ENCODE measurements at regions not wholly inside any gene's neighbourhood (a gene's known extent, or its start where the extent isn't known, plus 50 kb on each side); places are given as distances from the start of the nearest gene placed in this dataset.
A peak's percentile ranks its signal among the peaks of the same experiment; 100 is the strongest.

DNA sequence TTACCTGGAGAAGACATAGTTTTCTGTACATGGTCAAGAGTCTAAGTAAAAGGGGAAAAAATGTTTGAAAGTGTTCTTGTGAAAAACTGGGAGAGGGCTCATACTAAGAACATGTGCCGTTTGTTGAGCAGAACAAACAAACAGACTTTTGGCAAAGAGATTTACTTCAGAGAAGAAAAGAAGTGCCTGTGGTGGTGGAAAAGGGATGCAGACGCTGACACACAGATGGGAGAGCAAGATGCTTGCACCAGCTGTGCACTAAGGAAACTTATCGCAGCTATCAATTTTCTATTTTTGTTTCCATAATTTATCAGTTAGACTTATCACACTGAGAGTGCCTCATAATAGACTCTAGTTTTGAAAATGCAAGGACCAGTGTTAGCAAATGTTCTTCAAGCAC, 259.6 kb upstream of the PDZRN3 start:
- no peak for DNase-seq (ENCODE audit: low read depth)

DNA sequence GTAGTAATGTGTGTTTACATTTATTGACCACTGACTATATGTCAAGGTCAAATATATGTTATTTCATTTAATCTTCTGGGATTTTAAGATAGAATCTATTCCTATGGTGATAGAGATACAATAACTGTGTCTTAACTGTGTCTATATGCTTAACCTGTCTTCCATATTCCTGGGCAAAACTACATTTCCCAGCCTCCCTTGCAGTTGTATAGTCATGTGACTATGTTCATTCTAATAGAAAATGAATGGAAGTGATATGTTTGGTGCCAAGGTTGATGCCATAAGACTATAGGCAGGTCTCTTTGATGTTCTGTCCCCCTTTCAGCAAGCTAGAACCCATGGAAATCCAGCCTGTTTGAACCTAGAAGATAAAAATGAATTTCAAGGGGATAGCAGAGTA, 258.8 kb upstream of the PDZRN3 start:
- DNase-seq (ENCODE audit: low read depth), result no peak

DNA sequence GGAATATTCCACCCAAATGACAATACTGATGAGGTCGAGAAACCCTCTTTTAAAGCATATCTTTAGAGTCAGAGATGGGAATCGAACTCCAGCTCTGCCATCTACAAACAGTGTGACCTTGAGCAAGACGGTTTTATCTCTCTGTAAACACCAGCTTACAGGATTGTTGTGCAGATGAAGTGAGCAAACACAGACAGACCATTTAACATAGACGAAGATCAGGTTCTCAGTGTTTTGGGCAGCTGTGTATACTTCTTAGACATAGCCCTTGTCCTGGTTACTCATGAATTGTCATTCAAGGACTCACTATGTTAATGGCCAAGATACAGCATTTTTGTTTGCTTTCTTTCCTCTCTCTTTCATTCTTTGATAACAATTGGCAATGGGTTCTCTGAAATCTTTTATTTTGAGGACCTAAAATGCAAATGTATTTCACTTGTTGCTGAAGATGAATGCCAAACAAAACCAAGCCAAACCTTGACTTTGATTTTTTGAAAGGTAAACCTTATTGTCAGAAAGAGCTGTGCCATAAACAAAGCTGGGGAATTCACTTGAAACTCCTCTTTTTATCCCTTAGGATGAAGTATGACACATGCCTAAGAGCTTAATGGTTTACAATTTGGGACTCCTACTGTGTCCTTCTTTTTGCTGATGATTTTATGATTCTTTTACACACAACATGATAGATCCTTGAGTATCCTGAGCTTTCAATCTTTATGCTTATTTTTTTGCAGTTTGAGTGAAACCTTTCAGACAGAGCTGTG, 250.0 kb upstream of the PDZRN3 start:
- no peak for DNase-seq (ENCODE audit: low read depth)

DNA sequence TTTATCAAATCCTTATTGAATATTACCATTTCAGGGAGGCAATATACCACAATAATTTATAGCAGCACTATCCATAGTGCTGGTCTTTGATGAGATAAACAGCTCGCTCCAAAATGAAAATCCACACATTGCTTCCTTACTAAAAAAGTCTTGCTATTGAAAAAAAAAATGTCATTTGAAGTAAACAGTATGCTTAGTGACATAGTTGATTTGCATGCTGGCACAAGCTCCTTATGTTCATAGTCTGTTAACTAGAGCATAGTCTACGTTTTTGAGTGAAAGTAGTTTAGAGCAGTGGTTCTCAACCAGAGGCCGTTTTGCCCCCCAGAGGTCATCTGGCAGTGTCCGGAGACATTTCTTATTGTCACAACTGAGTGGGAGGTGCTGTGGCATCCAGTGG, 249.4 kb upstream of the PDZRN3 start:
- DNase-seq (ENCODE audit: low read depth), result no peak

DNA sequence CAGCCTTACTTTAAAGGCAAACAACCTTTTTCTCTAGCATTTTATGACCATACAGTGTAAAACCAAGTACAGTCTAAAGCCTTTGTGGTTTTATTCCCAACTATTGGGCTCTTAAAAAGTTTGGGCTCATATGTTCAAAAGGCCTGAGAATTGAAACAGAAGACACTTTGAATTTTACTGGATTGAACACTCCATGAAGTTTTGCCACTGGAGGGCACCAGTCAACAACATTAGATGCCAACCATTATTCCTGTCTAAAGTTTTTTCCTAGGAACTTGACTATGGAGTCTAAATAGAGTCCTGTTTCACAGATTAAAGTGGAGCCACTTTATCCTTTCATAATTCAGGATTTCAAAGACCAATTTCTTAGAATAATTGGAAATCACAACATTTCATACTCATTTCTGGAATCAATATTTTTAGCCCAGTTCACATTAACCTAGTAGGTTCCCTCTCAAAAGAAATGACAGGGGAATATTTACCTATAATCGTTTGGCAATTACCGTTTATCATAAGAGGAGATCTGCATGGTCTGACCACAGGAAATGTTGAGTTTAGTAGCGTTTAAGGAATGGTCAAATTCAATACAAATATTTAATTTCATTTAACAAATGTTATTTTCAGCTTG, 244.1 kb upstream of the PDZRN3 start:
- DNase-seq (ENCODE audit: low read depth), result peak; percentile 65

DNA sequence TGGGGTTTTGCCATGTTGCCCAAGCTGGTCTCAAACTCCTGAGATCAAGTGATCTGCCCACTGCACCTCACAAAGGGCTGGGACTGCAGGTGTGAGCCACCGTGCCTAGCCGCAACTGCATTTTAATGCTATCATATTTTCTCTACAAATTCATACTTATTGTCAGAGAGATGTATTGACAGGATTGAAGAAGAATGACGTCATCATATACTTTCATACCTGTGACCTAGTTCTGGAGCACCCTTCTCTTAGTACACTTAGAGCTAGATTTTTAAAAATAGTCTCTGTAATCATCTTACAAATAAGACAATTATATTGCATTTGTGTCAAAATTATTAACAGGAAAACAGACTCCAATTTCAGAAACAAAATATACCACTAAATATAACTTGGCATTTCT, 242.8 kb upstream of the PDZRN3 start:
- DNase-seq (ENCODE audit: low read depth), result no peak

DNA sequence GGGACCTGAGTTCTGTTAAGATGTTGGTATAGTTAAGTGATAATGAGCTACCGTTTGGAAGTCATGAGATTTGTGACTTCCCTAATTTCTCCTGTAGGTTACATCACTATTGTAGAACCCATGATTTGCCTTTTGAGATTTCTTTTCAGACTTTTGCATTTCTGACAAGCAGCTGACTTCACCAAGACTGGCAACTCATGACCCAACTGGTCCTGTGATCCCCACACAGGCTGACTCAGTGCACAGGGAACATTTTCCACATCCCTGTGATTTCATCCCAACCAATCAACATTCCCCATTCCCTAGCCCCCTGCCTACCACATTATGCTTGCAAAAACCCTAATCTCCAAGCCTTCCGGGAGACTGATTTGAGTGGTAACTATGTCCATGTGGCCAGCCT, 242.1 kb upstream of the PDZRN3 start:
- DNase-seq (ENCODE audit: low read depth), result no peak

DNA sequence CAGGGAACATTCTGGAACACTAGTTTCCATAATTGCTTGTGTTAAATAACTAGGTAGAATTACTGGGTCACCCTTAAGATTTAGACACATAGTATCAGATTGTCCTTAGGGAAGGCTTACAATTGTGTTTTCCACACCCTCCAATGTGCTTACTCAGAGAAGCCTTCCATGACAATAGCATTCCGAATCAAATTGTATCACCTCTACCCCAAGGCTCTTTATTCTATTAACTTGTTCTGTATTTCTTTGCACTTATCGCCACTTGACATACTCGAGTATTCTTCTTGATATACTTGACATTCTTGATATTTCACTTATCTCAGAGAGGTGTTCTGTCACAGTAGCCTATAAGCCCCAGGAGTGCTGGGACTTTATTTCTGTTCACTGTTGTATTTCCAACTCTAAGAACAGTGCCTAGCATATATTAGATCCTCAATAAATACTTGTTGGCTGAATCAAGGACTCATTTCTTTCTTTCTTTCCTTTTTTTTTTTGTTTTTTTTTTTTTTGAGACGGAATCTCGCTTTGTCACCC, 238.9 kb upstream of the PDZRN3 start:
- DNase-seq (ENCODE audit: low read depth), result no peak

DNA sequence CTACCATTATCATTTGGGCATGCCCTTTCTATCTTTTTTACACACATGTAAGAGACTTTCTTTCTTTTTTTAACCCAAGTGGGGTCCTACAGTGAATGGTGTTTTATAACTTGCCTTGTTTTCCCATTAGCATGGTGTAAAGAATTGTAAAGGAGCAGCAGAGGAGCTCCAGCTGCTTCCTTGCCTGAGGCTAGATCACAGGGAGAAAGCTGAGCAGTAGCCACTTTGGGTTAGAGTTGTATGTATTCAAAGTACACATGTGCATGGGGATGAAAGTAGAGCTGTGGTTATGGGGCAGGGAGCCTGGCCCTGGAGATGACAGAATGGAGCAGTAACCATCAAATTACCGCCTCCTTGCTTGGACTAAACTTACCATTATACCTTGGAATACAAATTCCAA, 231.1 kb upstream of the PDZRN3 start:
- no peak for DNase-seq (ENCODE audit: low read depth)

DNA sequence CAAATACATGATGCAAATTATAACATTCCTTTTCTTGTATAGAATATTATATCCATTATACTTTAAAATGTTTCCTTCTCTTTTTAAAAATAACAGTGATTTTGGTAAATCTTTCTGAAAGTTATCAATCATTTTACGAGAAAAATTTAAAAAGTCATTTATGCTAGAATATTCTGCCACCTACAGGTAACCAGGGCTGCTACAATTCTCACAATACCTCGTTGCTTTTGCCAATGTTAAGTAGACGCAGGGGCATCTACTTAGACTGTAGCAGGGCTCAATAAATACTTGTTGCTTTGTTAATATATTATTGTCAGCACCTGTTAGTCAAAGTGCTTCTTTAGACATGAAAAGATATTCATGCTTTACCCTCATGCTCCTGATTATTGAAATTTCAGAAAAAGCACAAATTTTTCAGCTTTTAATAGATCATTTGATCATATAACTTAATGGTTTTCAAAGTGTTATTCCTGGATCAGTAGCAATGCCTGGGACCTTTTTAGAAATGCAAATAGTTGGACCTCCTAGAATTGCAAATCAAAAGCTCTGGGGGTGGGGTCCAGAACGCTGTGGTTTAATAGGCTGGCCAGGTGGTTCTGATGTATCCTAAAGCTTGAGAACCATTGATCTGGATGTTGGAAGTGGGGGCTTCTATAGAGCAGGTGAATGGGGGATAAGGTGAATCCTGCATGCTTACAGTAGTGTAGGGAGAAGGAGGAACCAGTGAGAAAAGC, 223.6 kb upstream of the PDZRN3 start:
- DNase-seq (ENCODE audit: low read depth), result peak; percentile 45

DNA sequence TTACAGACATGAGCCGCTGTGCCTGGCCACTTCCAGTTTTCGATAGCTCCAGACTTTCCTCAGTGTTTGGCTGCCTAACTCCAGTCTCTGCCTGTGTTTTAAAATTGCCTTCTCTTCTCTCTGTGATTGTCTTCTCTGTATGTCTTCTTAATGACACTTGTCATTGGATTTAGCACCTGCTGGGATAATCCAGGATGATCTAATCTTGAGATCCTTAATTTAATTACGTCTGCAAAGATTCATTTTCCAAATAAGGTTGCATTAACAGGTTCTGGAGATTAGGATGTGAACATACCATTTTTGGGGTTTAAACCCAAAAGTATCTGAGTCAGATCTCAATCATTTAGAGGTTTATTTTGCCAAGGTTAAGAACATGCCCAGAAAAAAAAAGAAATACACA, 222.2 kb upstream of the PDZRN3 start:
- no peak for DNase-seq (ENCODE audit: low read depth)

DNA sequence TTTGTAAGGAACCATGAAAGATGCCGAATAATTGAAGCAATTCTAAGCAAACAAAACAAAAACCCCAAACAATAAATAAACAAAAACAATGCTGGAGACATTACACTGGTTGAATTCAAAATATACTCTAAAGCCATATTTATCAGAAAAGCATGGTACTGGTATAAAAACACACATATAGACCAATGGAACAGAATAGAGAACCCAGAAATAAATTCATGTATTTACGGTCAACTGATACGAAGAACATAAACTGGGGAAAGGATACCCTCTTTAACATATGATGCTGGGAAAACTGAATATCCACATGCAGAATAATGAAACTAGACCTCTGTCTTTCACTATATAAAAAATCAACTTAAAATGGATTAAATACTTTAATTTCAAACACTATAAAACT, 214.3 kb upstream of the PDZRN3 start:
- no peak for DNase-seq (ENCODE audit: low read depth)

DNA sequence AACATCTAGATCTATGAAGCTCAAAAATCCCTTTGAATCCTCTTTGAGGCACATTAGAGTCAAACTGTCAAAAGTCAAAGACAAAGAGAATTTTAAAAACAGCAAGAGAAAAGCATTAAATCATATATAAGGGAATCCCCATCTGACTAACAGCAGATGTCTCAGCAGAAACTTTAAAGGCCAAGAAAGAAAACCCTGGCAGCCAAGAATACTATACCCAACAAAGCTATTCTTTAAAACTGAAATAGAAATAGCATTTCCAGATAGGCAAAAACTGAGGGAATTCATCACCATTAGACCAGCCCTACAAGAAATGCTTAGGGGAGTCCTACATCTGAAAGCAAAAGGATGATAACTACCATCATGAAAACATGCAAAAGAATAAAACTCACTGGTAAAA, 211.2 kb upstream of the PDZRN3 start:
- DNase-seq (ENCODE audit: low read depth), result no peak

DNA sequence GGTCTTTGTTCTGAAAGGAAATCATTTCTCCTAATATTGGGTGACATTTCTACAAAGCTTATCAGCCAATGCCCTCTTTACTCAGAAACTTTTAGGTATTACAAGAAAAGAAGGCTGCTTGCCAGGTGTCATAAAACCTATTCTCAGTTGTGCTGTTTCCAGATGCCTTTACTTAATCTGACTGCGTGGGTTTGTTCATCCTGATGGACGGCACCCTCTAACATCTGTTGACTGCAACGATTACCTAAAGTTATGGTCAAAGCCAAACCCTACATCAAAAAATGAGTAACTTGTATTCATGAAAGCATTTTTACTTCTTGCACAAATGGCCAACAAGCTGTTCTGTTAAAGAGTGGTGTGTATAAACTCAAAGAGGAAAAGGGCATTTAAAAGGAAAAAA, 207.7 kb upstream of the PDZRN3 start:
- DNase-seq (ENCODE audit: low read depth), result no peak

DNA sequence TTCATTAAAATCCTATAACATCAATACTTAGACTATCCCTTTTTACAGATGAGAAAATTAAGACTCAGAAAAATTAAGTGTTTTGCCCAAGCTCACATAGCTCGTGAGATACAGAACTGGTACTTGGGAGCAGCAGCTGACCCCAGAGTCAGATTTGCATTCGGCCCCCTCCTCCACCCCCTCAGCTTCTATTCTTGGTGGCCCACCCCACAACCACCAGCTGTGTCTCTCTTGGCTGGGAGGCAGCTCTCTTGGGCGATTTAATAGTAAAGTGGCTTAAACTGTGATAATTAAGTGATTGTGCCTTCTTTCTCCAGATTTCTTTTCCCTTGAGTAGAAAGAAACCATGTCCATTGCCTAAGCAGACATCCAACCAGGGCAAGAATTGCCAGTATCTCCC, 203.6 kb upstream of the PDZRN3 start:
- peak; percentile 34 for DNase-seq (ENCODE audit: low read depth)

DNA sequence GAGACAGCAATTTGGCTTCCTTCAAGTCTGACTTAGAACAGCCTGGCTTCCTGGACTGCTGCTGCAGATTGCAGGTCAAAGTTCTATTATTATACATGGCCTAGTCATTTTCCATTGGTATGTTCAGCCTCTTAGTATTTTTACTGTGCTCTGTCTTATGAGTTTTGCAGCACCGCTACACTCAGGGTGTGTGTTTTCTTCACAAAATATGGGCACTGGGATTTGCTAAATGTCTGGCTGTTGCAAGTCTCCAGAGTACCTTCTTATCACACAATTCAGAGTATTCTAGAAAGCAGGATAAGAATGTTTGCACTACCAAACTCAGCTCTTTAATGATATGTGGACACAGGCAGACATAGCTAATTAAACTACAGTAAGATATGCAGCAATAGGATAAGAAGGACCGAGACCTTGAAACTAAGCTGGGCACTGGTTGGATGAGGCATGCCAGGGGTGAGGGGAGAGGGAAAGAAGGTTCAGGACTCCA, 203.0 kb upstream of the PDZRN3 start:
- DNase-seq (ENCODE audit: low read depth), result peak; percentile 35

DNA sequence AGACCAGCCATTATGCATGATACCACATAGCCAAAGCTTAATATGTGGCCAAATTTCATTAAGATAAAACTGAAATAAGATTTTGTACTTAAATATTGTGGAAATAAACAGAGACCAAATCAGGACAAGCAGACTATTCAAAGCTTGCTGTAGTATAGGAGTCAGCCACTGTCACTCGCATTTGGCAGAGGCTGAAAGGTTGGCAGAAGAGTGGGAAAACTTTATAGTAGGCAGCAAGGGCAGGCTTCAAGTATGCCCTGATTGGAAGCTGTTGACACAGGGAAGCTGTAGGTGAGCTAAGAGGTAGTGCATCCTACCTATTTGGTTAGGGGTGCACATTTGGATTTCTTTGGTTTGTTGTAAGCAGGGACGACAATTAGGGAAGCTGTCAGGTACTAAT, 202.5 kb upstream of the PDZRN3 start:
- DNase-seq (ENCODE audit: low read depth), result no peak

DNA sequence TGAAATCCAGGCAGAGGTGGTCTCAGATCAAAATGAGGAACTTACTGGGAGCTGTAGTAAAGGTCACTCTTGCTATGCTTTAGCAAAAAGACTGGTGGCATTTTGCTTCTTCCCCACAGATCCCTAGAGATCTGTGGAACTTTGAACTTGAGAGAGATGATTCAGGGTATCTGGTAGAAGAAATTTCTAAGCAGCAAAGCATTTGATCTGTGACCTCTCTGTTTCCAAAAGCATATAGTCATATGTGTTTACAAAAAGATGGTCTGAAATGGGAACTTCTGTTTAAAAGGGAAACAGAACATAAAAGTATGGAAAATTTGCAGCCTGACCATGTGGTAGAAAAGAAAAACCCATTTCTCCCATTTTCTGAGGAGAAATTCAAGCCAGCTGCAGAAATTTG, 196.2 kb upstream of the PDZRN3 start:
- peak; percentile 10 for DNase-seq (ENCODE audit: low read depth)

DNA sequence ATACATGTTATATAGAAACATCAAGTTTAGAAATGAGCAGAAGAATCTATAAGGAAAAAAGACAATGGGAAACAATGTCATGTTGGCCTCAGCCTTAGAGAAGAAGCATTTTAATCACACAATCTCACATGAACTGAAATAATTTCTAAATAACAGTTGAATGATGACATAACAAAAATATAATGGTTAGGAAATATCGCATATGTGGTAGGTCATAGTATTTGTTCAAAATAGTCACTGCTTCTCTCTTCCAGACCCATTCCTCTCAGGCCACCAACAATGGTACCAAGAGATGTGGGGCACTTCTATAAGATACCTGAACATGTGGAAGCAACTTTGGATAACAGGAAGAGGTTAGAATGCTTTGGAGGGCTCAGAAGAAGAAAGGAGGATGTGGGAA, 195.7 kb upstream of the PDZRN3 start:
- DNase-seq (ENCODE audit: low read depth), result no peak

DNA sequence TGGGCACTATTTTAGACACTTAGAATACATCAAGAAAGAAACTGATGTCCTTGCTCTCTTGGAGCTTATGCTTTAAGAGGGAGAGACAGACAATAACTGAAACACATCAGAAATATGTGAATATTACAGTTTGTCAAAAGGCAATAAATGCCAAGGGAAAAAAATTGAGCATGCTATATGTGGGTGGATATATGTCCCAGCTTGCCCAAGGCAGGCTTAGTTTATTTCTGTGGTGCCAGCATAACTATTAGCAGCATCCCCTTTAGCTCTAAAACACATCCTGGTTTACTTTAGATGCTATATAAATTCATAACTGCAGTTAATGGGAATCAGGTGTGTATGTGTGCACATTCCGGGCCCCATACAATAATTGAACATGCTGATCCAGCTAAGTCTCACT, 191.2 kb upstream of the PDZRN3 start:
- DNase-seq (ENCODE audit: low read depth), result no peak

DNA sequence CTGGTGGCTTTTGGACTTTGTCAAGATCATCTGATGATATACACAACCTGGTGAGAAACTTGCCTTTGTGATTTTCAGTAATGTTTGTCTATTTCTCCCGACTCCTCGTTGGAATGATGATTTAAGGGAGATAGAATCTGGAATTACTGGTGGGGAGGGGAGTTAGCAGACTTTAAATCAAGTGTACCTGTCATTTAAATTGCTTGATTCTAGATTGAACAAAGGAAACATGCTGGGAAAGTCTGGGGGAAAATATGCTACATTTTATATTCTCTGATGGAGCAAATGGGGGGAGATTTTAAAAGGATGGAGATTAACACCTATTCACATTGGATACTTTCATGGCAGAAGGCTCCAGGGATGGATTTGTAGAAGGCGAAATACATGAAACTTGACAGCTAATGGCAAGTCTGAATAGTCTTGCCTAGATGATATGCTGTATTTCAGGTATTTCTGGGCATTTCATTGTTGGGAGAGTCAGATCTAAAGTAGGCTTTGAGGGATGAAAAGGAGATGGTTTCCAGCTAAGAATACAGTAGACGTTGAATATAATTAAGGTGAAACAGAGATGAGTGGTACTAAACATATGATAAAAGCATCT, 189.1 kb upstream of the PDZRN3 start:
- no peak for DNase-seq (ENCODE audit: low read depth)

DNA sequence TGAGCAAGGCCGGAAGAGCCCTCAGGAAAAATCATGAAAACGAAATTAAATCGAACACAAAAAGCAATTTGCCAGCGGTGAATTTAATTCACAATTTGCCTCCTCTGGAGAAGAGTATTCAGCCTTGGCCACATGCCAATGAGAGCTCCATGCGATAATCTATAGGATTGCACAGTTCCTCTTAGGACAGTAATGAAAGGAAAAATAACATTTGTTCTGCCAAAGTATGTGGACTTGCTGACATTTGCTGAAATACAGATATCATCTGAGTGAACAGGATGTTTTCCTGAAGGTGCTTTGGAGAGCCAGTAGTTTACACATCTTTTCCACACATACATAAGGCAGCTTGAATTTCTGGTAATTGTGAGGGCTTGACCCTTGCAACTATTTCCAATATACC, 188.6 kb upstream of the PDZRN3 start:
- DNase-seq (ENCODE audit: low read depth), result no peak
